ENCODE measurements at regions not wholly inside any gene's neighbourhood (a gene's known extent, or its start where the extent isn't known, plus 50 kb on each side); places are given as distances from the start of the nearest gene placed in this dataset.

DNA sequence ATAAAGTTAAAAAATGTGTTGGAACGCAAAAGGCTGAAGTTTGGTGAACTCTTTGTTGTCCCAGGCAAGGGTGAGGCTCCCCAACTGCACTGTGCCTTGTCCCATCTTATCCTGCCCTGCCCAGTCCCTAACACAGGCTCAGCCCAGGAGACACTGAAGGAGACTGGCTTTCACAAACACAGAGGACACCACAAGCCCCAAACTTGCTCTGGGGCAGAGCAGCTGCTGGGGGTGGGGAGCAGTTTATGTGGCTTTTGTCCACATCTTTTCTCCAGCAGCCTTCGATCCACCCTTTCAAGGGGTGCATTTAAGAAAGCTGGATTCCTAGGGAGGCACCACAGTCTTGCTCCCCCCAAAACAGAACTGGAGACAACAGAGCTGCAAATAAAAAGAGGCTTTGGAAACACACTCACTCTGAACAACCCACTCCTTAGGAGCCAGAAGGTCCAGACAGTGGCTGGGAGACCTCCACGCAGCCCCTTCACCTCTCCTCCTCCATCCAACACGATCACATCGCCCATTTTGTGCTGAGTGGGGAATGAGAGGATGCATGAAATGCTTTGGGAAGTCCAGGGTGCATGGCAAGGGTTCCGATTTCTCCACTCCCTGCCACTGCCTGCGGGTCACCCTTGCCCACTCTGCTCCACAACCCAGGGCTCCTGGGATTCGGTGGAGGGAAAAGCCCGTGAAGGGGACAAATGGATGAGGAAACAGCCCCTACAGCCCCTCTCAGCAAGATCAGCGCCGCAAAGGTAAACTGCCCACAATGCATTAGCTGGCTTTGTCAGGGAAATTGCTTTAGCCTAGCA lies 260.5 kb upstream of the TLE3 start:
- no peak for DNase-seq (ENCODE audit: extremely low read depth, low read depth)

DNA sequence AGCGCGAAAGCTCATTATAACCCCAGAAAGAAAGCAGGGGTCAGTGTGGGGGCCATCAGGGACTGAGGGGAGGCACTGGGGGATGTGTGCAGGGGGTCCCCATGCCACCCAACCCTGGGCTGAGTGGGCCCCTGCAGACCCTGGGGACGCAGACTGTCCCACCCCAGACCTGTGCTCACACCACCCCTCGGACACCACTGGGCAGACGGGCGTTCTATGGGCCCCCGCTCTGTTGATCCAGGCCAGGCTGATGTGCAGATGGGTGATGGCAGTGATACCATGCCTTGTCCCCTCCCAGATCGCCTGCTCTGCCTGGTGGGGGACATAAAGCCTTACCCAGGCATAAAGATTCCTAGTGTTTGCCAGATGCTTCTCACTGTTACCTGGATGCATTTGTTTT lies 259.7 kb upstream of the TLE3 start:
- no peak for DNase-seq (ENCODE audit: extremely low read depth, low read depth)

DNA sequence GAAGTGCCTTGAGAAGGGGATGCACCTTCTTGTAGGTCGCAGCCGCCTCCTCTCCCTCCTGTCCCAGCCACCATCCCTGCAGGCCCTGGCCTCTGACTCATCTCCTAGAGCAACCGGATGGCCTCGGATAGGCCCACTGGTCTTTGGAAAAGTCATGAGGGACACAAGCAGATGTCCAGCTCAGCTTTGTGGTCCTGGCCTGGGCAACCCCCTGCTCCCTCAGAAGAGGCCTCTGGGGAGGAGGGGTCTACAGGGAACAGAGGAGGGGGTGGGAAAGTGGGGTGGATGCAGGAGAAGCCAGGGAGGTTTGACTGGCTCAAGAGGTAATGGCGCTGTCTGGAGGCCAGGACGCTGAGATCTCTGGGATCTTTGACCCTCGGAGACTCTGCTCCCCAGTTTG lies 259.2 kb upstream of the TLE3 start:
- DNase-seq (ENCODE audit: extremely low read depth, low read depth) = no peak

DNA sequence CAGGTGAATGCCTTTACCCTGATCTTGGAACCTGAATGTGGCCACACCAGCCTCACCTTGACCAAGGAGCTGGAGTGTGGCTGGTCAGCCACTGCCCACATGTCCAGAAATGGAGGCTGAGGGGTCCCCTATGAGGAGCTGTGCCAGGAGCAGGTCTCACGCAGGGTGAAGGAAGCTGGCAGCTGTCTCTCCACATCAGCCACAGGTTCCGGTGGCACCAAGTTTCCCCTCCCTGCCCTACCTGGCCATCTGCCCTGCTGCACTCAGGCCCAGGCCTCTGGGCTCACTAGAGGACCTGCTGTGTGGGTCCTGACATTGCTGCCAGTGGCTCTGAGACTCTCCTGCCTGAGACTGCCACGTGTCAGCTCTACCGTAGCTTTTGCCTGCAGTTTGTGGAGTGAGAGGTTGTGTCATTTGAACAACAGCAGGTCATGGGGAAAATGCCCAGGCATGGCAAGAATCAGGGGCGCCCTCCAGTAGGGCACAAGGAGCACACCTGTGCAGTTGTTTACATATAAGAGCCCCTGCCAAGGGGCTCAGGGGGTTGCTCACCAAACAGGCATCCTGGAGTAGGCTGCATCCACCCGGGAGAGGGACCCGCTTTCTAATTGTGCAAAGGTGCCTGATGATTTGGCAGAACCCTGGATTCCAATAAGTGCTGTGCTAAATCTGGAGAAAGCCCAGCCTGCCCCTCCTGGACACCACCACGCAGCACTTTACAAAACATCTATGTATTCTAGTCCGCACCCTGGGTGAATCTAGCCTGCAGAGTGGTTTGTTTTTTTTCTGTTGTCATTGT lies 258.5 kb upstream of the TLE3 start:
- DNase-seq (ENCODE audit: extremely low read depth, low read depth) = no peak

DNA sequence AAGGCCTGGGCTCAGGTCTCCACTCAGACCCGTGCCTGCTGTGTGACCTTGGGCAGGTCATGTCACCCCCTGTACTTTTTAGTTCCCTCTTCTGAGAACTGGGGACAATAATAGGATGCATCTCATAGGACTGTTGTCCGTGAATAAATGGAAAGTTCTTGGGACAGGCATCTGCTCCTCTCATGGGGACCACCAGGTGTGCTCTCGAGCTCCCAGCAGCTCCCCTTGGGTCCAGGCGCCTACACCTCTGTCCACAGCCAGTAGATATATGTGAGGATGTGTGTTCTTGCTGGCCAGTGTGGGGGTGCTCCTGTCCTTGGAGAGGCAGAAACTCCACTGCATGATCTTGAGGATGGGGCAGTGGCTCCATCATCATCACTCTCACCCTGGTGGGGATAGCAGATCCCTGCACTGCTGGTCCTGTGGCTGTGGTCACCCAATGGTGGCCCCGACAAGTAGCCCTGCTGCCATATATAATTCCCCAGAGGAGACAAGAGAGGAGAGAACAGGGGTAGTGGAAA lies 257.6 kb upstream of the TLE3 start:
- no peak for DNase-seq (ENCODE audit: extremely low read depth, low read depth)

DNA sequence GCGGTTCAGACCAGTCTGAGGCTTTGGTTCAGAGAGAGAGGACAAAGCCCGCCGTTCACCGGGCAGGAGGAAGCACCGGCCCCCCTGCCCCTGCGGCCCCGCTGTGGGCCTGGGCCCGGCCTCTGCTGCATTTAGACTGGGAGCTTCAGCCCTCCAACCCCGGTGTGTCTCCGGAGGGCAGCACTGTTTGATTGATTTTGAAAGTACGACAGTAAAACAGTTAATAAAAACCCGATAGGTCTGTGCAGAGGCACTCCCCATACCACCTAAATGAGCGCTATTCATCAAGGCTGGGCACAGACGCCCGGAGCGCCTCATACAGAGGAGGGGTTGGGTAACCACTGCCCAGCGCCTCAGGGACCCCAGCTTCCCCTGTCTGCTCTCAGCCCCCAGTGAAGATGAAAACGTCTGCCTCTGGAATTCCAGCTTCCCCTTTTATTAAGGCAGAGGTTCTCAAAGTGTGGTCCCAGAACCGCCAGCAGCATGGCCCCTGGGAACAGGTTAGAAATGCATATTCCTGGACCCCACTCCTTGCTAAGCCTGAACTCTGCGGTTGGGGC lies 256.7 kb upstream of the TLE3 start:
- DNase-seq (ENCODE audit: extremely low read depth, low read depth) = no peak

DNA sequence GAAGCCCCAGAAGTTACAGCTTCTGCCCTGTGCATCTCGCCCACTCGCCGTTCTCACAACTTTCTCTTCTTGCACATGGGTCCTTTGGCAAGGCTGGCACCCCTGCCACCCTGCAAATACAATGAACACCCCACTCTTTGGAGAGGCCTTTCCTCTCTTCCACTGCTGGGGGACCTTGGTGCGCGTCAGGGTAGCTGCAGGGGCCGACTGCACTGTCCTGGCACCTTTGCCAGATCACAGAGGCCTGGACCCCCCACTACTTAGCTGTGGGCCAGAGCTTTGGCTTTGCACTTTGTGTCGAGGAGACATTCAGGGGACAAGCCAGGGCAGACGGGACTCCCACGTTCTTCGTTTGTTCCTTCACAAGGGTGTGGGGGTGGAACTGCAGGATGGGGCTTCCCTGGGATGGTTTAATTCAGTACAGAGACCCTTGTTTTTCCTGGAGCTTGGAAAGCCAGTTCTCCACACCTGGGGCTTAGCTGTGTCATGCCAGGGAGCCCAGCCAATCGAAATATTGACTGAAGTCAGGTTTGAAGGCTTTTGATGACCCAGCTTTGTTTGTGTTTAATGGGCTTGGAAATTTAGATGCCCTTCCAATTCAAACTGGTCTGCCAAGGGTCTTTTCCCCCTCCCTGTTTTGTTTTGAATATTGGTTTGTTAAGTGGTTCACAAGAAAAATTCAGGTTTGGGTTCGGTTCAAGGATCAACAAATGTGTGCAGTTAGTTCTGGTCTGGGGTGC lies 256.1 kb upstream of the TLE3 start:
- DNase-seq (ENCODE audit: extremely low read depth, low read depth) = no peak

DNA sequence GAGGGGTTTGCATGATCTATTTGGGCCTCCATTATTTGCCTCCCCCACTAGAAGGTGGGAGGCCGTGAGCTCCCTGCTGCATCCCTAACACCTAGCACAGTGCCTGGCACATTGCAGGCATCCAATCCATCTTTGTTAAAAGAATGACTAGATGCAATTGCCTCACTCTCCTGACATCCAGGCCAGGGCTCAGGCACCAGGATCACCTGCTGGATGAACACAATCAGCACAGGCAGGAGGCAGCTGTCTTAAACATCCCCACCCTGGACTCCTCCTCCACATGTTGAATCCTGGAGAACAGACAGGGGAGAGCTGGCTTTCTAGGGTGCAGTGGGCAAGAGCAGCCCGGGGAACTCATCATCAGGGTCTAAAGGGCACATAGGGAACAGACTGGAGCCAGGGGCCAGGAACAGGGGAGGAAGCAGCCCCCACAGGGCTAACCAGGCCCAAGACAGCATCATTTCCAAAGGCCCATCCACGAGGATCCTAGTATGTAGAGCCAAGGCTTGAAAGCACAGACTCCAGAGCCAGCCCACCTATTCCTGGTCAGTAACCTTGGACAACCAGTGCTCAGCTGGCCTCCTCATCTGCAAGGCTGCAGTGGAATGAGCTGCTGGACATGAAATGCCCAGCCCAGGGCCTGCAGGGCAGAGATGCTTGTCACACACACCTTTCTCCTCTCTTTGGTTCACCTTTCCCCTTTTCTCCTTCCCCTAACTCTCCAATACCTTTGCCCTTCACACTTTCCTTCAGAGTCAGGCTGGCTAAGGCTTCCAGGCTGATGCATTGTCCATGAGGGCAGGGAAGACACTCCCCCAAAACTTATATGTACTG lies 254.4 kb upstream of the TLE3 start:
- no peak for DNase-seq (ENCODE audit: extremely low read depth, low read depth)

DNA sequence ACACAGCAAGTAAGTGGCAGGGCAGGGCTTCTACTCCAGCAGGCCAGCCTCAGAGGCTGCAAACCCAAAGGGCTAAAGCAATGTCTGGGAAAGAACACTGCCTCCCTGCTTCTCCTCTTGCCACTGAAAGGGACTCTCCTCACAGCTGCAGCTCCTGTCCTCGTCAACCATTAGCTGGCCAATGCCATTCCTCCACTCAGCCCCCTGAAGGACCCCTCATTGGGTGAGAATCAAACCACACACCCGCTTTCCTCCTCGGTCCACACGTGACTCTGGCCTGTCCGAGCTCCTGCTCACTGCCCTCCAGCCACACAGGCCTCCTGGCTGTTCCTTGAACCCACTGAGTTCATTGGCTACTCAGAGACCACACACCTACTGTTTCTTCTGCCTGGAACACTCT lies 253.7 kb upstream of the TLE3 start:
- no peak for DNase-seq (ENCODE audit: extremely low read depth, low read depth)

DNA sequence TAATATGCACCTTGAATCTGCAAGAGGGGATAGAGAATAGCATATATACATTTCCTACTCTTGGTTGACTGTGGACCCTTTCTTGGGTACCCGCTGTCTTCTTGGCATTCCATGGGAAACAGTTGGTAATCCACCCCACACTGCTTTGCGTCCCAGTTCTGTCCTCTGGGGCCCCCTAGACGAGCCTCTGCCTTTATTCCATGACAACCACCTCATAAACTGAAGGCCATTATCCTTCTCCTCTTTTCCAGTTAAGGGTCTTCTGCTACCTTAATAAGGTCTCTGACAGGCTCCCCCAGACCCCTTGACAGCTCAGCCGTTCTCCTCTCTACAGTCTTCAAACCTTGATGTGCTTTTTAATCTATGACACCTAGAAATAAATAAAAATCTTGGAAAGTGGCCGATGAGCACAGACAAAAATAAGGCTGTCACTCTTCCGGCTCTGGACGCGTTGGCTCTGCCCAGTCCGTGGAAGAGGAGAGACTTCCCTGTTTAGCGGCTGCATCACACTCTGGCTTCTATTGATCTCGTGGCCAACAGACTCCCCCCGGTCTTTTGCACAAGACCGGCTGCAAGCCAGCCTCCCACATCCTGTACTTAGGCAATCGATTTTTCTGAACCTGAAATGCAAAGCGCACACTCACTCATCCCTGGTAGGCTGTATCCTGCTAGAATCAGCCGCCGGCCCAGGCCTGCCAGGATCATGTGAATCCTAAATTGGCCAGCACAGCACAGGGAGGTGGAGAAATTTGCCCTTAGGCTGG lies 251.0 kb upstream of the TLE3 start:
- DNase-seq (ENCODE audit: extremely low read depth, low read depth) = no peak

DNA sequence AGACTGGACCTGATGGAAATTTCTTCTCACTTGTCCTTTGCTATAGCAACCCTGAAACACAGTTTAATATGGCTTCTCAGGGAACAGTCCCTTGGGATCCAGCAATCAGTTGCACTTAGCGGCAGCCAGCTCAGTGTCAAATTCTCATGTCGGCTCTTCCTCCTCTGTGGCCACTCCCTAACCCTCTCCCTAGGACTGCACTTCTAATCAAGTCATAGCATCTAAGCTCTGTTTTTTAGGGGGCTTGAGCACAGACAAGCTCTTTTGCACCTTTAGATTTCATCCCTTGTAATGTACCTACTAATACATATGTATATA lies 250.5 kb upstream of the TLE3 start:
- DNase-seq (ENCODE audit: extremely low read depth, low read depth) = no peak

DNA sequence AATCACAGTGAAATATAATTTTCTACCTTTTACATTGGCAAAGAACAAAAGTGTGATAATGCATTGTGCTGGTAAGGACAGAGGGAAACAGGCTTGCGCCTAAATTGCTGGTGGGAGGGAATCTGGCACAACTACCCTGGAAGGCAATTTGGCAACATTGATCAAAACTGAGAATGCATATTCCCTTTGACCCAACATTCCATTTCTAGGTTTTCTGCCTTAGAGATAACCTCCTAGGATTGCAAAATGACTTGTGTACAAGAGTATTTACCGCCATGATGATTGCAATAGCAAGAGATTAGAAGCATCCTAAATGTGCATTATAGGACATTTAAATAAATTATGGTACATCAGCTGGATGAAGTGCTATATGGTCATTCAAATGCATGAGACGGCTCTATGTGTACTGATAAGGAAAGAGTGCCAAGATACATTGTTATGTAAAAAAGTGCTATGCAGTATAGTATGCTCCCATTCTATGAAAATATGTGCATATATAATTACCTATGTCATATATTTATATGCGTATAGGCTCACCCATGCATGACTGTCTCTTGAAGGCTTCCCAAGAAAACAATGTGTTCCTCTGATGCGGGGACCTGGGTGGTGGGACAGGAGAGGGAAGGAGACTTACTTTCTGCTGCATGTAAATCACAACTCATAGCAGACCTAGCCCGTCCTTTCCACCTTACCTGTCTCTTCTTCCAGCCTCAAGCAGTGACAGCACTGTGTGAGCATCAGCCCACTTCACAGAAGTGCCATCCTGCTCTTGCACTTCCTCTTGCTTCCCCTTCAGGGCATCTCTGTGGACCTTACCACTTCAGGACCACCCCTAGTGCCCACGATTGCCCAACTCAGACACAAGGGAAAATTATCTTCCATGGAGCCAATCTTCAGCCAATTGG lies 249.9 kb upstream of the TLE3 start:
- DNase-seq (ENCODE audit: extremely low read depth, low read depth) = no peak

DNA sequence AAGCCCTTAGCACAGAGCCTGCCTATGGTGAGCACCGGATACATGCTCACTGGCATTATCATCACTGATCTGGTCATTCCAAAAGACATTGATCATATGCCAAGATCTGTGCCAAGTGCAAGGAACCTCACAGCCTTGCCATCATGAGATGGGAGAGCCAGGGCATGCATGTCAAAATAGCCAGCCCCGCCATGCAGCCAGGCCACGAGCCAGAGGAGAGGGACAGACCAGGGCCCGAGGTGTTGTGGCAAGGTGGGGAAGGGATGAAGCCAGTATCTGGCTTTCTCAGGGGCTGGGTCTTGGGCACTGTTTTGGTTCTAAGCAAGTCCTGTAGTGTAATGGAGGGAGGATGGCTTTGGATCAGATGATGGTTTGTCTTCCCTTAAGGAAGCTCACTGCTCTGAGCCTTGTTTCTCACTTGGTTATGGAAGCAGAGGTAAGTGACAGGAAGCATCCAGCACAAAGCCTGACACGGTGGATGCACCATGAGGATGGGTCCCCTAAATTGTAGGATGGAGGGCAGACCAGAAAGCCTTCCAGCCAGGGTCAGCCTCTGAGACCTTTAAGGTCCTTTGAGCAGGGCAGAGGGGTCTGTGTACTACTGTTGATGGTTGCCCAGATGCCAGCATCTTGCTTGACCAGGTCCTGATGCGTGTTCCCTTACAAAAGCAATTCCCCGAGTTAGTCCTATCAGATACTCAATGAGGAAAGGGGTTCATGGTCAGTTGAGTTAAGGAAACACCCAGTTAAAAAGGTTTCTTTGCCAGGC lies 247.7 kb upstream of the TLE3 start:
- no peak for DNase-seq (ENCODE audit: extremely low read depth, low read depth)

DNA sequence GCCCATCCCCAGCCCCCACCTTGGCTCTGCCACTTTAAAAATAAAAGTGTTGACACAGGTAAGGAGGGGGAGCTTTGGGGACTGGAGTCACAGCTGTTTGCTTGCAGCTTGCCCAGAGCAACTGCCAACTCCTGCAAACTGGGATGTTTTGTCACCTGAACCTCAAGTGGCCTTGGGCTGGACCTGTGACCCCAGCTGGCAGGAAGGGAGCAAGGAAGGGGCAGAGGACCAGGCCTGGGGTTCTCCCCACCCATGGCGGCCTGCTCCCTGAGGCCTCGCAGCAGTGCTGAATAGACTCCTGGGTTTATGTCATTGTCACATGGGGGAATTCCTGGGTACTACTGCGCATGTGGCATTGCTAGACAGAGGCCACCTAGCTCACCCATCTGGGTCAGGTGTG lies 246.9 kb upstream of the TLE3 start:
- no peak for DNase-seq (ENCODE audit: extremely low read depth, low read depth)

DNA sequence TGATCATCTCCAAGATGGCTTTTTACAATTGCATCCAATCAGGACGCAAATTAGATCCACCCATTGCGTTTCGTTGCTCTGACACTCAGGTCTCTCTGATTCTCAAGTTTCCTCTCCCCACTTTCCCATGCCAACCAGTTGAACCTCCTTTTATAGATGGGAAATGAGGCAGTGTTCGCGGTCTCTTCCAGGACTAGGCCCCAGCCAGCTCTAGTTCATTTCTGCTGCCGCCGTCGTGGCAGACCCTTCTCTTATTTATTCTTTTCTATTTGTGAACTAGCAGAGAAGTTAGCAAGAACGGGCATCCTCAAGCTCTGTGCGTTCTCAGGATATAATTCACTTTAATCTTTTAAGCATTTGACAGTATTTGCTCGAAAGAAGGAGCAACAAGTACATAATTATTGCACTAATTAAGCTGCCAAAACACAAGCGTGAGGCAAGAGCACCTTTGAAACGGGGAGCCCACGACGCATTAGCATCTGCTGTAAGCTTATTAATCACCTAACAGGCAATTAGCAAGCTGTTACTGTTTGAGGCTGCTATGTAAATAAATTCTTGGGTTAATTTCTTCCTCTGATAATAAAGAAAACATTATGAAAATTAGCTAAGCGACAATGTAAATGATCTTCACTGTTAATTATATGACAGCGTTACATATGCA lies 246.4 kb upstream of the TLE3 start:
- DNase-seq (ENCODE audit: extremely low read depth, low read depth) = no peak

DNA sequence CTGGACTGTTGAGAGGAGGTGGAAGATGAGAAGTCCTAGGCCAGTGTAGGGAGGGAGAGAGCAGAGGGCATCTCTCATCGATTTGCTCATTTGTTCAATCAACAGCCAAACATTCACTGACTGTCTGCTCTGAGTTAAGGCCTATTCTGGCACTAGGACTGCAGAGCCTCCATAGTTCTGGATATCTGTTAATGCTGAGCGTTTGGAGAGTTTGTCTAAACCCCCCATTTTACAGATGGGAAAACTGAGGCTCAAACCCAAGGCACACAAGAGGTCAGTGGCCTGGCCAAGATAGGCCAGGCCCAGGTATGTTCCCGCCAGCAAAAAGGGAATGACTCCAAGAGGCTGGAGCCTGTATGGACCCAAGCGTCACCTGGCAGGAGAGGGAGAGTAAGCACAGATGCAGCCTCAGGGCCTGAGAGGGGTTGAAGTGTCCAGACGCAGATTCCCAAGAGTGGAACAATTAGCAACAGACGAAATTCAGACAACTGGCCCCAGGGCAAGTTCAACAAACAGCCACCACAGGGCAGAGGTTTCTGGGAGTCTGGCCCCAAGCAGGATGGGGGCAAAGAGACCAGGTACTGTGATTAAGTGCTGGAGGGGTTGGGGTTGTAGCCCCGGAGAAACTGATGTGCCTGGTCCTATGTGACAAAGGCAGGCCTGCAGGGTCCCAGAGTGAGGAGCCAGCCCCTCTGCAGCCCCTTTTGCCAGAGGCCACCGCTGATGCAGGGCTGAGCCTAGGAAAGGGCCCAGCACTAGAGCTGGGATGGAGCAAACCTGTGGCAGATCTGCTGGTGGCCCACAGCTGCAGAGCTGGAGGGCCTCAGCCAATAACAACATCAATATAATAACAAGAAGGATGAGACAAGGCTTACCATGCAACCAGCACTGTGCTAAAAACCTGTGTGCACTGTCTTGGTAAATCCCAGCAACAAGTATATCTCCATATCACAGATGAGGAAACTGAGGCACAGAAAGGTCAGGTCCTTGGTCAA lies 245.1 kb upstream of the TLE3 start:
- no peak for DNase-seq (ENCODE audit: extremely low read depth, low read depth)

Data from NCI-H460 (cell line).